Astrocyte (in vitro differentiated cells and primary cell): ENCODE measurements at regions not wholly inside any gene's neighbourhood (a gene's known extent, or its start where the extent isn't known, plus 50 kb on each side); places are given as distances from the start of the nearest gene placed in this dataset.

ENCODE experiments used
- EZH2 ChIP-seq: IDR thresholded peaks from 2 replicates; pipeline ENCODE4 v1.6.1; 2012; ENCODE audit warnings: mild to moderate bottlenecking, low read length, inconsistent platforms; ENCODE audit not compliant: insufficient read depth
- TF ChIP-seq, protein P1 (sequence below): IDR thresholded peaks from 2 replicates; pipeline ENCODE4 v1.5.1; 2011; ENCODE audit warnings: low read depth, mild to moderate bottlenecking, inconsistent platforms, low read length, moderate library complexity; ENCODE audit not compliant: insufficient read depth

DNA sequence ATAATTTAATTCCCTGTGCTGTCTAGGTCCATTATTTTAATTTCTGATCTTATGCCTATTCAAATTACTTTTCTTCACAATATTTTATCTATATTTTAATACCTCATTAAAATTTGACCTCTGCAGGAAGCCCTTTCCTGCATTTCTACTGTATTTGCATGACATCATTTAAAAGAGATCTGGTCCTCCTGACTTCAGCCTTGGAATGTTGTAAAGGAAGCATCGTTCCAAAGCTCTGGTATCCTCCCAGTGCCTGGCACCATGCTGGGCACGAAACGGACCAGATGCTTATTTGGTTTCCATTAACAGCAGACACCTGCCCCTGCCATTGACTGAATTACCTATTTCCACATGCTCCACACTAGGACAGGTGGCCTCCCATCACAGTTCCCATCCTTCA is 247.5 kb downstream of the KLF6 start:
- TF ChIP-seq, protein P1, sequence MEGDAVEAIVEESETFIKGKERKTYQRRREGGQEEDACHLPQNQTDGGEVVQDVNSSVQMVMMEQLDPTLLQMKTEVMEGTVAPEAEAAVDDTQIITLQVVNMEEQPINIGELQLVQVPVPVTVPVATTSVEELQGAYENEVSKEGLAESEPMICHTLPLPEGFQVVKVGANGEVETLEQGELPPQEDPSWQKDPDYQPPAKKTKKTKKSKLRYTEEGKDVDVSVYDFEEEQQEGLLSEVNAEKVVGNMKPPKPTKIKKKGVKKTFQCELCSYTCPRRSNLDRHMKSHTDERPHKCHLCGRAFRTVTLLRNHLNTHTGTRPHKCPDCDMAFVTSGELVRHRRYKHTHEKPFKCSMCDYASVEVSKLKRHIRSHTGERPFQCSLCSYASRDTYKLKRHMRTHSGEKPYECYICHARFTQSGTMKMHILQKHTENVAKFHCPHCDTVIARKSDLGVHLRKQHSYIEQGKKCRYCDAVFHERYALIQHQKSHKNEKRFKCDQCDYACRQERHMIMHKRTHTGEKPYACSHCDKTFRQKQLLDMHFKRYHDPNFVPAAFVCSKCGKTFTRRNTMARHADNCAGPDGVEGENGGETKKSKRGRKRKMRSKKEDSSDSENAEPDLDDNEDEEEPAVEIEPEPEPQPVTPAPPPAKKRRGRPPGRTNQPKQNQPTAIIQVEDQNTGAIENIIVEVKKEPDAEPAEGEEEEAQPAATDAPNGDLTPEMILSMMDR, result no peak
- no peak for TF ChIP-seq EZH2
